Activated T-helper 9 cell treated with anti-CD3 and anti-CD28 coated beads, Interleukin-2, amount 50 U/mL, for 16 hours (primary cell): ENCODE measurements at regions not wholly inside any gene's neighbourhood (a gene's known extent, or its start where the extent isn't known, plus 50 kb on each side); places are given as distances from the start of the nearest gene placed in this dataset.

Experiments
- DNase-seq: peaks from one replicate; pipeline ENCODE4 v3.0.0-alpha.2; 2020; ENCODE audit warnings: low read depth

DNA sequence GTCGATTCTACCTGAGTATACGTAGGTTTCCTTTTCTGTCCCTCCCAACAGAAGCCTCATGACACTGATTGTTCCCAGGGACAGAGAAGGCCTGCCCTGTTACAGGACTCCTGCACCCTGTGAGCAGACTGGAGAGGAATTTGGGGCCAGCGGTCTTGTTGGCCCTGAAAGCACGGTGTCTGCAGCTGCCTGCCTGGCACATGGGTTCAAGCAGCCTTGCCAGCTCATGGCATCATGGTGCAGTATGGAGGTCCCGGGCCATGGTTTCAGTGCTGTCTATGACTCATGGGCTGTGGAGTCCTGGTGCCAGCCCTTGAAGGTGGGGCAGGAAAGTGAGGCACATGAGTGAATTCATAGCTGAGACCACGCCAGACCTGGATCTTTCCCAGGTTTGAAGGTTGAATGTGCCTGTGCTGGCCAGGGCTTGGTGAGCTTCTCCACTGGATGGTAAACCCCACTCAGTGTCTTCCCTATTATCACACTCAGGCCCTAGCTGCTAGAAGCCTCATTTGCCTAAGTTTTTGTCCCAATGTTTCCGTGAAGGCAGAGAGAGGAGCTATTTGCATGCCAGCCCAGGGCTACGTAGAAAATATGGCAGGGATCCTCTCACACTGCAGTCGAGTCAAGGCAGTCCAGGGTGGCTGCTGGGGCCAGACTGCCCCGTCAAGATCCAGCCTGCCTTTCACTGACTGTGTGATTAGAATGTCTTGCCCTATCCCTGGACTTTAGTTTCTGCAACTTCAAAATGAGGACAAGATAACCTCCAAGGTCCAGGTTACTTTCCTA, 277.2 kb upstream of the CCL2 start:
- no peak for DNase-seq

DNA sequence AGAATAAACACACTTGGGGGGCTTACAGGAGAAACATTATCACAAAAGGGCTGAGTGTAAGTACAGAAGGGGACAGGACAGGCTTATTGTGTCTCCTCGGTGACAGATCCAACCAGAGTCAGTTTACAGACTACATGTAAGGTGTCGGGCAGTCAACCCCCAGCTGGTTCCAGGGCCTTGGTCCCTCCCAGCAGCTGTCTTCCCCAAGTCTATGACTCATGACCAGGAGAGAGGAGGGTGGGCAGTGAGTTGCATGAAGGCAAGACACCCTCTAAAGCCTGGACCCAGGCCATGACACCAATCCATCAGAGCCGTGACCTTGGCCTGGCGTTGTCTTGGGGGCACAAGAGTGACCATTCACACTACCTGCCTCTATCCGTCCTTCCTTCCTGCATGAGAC, 276.2 kb upstream of the CCL2 start:
- DNase-seq: no peak

DNA sequence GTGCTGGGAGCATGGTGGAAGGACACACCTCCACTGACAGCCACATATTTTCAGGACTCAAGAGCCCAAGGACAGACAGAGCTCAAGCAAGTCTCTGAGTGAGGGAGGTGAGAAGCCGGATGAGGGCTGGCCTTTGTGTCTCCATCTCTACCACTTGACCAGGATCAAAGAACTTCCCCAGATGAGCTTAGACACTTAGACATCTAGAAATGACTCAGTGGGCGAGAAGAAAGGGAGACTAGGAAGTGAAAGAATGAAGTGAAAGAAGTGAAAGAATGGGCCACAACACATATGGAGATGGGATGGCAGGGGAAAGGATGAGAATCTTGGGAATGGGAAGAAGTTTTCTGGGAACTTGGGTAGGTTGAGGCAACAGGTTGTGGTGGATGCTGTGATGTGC, 274.9 kb upstream of the CCL2 start:
- no peak for DNase-seq

DNA sequence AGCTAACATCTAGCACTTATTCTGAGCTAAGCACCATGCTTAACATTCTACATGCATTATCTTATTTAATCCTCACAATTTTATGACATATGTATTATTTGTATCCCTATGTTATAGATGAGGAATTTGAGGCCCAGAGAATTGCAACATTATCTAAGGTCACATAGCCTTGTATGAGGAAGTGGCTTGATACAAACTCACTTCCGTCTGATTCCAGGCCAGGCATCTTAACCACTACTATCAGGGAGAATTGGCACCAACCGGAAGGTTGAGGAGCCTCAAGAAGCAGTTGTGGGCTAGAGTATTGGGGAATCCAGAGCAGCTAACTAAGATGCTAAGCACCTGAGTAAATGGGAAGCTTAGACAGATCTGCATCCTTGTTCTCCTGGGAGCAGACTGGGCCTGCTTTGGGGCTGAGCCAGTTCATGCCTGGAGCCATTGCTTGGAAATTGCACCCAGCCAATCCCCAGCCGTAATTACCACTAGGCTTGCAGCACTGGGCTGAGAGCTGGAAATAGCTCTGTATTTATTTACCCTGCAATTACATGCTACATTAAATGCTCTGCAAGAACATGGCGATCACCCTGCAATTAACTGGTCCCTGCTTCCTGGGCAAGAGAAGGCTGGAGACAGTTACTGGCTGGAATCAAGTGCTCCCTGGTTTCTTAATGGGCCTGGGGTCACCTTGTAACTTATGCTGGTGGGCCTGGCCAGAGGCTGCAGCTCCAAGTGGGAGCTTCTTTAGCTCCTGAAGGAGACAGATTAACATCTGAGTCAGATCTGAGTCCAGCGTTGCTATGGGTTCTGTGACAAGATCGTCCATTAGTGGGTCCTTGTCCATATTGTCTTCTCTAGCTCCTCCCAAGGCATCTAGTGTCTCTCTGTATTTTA, 273.1 kb upstream of the CCL2 start:
- no peak for DNase-seq

DNA sequence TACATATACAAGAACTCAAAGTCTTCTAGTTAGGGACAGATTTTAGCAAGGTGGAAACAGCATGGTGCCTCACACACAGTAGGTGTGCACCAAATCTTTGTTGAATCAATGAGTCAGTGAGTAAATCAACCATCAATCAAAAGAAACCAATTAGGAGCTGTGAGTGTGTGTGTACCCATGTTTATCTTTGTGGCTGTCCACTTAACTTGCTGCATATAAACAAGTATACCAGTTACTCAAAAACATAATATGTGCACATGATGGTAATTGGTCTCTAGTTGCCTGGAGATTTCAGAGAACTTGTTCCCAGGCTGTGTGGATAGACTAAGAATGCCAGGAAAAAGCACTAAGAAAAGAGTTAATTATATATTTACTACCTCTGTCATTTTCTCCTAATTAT, 272.2 kb upstream of the CCL2 start:
- DNase-seq: no peak

DNA sequence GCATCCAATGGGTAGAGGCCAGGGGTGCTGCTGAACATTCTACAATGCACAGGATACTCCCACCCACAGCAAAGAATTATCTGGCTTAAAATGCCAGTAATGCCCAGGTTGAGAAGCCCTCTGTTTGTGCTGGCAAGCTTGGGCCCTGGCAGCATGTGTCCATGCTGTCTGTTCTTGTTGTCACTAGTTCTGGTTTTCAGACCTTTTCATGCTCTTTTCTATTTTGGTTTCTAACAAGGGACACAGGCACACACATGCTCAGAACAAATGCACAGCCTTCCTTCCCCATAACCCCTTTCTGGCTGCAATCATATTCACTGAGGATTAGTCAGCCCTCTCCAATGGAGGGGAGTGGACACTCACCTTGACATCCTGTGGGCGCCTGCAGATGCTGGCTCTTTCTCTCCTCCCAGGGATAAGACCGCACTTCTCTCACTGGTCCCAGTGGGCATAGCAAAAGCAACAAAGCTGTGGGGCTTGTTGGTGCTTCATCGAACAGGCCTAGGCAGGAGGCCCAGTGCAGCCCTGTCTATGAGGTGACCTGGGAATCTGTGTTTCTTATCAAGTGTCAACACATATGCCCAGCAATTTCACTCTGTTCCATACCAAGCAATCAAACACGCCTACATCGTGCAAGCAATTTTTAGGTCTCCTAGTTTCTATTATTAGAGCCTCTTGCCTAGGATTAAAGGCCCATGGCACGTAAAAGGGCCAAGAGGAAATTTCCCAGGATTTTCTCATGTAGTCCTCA, 271.1 kb upstream of the CCL2 start:
- no peak for DNase-seq

DNA sequence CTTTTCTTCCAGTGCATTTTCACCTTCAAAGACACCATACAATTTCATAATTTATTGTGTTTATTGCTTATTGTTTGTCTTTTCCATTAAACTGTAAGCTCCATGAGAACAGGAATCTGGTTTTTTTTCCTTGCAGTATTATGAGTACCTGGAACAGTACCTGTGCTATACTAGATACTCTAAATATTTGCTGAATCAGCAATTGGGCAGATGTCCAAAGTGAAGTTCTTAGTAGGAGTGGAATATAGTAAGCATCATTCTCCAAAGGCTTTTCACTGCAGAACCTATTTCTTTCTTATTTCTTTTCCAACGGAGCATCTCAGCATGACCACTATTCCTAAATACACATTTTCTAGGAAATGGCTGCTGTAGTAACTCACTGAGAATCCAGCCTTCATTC, 269.0 kb upstream of the CCL2 start:
- no peak for DNase-seq

DNA sequence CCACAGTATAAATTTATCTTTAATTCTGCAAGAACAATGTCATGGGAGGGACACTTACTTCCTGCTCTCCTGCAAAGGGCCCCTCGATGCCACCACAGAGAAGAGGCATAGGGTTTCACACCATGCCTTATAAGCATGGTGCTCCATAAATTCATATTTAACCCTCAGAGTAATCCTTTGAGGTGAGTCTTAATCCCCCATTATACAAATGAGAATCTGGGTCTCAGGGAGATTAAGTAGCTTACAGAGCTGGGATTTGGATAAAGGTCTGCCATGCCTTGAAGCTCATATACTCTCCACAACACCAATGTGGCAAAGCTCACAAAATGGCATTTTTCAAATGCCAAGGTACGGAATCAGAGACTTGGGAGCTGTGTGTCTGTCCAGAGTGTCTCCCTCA, 268.5 kb upstream of the CCL2 start:
- DNase-seq: no peak

DNA sequence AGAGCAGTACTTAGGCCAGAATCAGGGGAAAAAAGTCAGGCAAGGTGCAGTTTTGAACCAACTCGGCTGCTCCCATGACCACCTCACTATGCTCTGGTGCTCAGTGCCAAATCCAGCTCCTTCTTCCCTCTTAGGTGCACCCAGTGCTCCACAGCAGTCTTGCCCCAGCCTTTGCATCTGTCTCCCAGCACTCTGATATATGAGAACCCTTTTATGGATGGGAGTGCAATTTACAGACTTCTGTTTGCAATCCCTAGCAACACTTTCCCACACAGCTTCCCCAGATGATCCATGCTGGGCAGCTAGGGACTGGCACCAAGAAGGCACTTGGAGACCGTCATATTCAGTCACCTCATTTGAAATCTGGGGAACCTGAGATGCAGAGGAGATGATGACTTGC, 267.9 kb upstream of the CCL2 start:
- no peak for DNase-seq

DNA sequence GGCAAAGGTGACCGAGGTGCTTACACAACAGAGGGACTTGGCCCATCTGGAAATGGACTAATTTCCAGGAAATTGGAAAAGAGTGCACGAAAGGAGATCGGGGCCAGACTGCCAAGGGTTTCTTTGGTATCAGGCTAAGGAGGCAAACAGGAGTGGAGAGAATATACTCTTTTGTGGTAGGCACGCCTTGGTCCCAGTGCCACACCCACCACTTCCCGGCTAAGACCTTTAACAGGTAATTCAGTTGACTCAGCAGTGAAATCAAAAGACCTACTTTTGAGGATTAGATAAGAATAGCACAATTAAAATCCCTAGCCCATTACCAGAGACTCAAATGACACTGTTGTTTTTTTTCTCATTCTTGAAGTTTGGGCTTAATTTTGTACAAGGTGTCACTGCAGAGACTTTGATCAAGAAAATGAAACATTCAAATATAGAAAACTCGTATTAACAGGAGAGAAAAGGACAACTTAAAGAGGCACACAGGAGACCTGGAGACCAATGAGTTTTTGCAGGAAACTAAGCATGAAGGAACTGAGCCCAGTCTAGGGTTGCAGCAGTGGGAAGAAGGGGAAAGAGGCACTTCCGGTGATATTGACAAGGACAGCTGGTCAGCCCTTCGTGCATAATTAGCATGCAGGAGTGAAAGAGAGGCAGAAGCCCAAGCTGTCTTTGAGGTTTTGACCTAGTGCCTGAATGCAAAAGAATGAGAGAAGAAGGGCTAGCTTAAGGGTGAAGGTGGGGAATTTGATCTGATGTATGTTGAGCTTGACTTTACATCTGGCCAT, 265.5 kb upstream of the CCL2 start:
- no peak for DNase-seq

DNA sequence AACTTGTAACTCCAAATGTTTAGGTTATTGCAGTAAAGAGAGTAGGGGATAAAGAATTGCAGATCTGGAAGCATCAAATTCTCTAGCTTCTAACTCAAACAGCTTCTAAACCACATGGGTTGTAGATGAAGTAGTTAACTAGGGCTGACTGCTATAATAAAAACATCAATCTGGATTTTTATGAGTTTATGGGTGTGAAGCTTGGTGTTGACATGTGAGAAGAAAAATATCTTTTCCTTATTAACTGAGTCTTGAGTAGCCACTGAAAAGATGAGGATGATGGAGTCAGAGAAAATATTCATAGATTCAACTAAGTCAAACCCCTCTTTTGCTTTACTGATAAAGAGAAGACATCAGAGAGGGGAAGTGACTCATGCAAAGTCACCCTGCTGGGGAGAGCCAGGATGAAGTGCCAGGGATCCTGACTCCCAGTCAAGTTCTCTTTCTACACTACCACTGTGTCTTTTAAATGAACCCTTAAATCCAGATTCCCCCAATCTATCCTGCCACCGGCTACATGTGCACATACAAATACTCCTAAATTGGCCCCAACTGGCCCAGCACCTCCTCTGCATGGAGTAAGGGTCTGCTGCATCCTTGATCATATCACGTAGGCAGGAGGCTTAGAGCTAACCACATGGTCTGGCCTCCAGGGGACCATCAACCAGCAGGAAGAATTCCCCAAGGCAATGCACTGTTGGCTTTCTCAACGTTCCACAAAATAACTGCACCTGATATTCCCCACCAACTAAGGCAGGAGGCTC, 264.0 kb upstream of the CCL2 start:
- no peak for DNase-seq

DNA sequence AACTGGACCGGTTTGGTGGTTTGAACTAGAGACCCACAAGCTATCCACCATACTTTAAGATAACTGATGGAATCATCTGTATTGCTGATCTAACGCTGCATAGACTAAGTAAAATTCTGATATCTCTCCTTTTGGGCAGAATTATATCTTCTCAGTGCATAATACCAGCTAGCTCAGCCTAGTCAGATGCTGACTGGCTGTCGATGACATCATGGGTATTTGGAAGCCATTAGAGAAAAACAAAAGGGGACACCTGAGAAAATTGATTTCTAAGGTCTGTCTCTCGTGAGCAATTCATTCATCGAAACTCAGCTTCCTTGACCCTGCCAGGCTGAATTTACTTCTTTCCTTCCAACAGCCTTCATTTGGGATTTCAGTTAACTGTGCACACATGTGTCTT, 263.0 kb upstream of the CCL2 start:
- no peak for DNase-seq

DNA sequence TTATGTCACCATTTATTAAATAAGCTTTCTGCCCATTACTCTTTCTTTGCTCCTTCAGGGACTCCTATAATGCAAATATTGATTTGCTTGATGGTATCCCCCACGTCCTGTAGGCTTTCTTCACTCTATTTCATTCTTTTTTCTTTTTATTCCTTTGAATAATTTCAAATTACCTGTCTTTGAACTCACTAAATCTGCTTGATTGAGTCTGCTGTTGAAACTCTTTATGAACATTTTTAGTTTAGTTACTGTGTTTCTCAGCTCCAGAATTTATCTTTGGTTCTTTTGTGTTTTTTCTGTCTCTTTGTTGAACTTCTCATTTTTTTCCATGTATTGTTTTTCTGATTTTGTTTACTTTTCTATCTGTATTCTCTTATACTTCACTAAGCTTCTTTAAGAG, 254.4 kb upstream of the CCL2 start:
- DNase-seq: no peak

DNA sequence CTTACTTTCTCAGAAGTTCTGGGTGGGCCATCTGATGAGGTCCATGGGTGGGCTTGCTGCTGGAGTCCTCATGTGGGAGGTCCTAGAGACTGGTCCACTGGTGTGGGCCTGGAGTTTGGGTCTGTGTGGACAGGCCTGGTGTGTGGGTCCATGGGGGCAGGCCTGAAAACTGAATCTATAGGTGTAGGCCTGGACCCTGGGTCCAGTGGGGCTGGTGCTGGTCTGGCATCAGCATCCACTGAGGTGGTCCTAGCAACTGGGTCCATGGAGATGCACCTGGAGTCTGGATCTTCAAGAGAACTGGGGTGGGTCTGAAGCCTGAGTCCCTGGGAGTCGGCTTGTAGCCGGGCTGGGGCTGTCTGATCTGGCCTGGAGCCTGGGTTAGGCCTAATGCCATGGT, 253.8 kb upstream of the CCL2 start:
- no peak for DNase-seq

DNA sequence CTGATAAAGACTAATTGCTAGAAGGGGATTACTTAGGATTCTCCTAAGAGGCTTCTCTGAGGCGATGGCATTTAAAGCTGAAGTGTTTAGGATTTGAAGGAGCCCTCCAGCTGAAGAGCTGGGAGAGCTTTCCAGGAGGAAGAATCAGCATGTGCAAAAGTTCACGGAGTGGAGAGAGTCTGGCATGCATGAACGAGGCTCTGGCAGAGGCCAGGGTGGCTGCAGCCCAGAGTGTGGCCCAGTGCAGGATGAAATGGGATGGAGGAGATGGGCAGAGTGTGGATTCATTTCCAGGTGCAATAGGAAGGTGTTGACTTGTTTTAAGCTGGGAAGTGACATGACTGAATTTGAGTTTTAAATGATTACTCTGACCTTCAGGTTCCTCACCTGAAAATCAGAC, 249.0 kb upstream of the CCL2 start:
- DNase-seq: no peak

DNA sequence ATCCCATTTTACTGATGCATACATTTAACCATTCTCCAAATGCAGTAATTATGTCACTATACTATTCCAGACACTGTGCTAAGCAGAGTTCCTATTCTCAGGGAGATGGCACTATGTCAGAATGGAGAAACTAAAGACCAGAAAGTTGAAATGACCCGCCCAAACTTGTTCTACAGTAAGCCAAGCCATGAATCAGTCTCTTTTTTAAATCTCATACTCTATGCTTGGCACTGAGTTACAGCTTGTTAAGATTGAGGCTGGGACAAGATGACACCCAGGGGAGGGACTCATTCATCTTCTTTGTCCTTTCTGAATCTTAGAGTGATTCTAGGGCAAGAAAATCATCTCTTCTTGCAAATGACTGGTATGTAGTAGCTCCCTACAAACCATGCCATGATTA, 247.0 kb upstream of the CCL2 start:
- no peak for DNase-seq

DNA sequence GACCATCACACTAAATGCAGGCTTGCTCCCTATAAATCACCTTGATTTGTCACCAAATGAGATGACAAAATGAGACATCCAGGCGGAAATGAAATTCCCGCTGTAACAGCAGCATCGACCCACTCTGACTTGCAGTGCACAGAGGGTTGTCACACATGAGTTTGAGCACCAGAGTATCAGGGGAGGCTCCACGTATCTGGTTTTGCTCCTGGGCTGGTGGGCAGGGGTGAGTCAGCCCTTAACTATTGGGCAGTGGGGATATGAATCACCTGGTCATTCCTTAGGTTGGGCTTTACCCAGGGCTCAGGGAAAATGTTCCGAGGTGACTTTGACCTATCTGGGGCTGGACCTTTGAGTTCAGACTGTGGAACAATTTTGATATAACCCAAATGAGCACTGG, 245.2 kb upstream of the CCL2 start:
- no peak for DNase-seq

DNA sequence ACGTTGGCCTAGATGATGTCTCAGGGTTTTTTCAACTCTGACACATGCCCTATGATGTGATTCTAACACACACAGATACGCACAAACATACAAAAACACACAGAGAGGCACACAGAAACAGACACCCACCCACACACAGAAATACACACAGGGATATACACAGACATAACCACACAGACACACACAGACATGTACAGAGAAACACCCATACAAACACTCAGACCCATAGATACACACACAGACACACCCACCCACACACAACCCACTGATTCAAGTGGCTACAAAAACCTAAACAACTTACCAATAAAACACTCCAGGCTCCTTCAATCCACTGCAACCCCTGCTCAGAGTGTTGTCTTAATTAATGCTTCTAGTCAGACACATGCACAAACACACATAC, 244.6 kb upstream of the CCL2 start:
- no peak for DNase-seq

DNA sequence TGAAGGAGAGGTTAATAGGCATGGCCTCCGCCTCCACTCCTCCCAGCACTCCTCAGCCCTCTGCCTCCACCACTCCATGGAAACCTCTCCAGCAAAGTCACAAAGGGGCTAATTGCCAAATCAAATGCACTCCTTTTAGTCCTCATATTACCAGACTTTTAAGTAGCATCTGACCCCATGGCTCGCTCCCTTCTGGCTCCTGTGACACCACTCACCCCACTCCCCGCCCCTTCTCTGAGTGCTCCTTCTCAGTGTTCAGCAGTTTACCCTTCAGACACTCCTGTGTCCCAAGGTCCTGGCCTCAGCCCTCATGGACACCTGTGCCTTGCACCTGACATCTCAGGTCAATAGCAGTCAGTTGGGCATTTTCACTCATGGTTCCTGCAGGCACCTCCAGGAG, 243.5 kb upstream of the CCL2 start:
- no peak for DNase-seq

DNA sequence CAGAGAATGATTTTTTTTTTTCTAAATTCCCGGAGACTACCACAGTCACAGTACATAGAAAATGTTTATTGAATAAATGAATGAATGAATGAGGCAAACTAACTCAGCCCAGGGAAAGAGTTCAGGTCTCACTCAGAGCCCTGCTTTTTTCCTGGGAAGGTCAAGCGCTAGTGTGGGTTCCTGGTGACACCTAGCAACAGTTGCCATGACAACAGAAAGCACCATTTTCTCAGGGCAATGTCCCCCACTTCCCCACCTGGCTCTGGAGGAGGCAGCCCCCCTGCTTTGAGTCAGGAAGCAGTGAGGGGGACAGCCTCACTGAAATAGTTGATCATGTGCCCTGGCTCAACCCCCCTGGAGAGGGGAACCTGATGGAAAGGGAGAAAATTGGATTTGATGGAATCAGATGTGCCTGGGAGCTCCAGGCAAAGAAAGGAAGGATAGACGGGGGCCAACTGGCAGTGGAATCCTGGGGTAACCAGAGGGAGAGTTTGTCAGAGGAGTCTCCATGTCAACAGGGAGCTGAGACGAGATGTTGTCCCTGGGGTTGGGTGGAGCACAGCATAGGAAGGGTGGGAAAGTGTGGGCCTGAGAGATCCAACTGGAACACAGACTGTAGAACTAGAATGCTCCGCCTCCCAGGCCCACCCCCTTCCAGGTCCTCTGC, 242.2 kb upstream of the CCL2 start:
- DNase-seq: no peak

DNA sequence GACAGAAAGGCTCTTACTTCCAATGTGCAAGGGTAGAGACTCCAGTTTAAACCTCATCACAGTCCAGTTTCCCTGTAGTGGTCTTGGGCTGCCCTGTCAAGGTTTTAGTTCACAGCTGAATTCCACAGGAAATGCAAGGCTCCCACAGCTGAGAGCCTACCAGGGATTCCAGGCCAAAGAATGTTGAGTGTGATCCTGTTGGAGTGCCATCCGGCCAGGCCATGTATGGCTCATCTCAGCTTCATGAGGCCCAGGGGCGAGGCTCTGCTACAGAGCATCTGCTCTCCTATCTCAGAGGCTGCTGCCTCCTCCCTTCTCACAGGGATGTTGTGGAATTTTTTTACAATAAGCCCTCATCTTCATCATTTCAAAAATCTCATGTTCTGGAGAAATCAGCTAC, 239.8 kb upstream of the CCL2 start:
- DNase-seq: no peak
